BLaER1 (cell line): ENCODE measurements at regions not wholly inside any gene's neighbourhood (a gene's known extent, or its start where the extent isn't known, plus 50 kb on each side); places are given as distances from the start of the nearest gene placed in this dataset.

Experiments
- H3K27ac ChIP-seq: shearing (Covaris generic); formaldehyde crosslinking; 2 replicates; pipeline ENCODE4 v1.8.1; 2022
- H3K27me3 ChIP-seq: shearing (Covaris generic); formaldehyde crosslinking; 2 replicates; pipeline ENCODE4 v1.8.1; 2022
- H3K36me3 ChIP-seq: shearing (Covaris generic); formaldehyde crosslinking; 2 replicates; pipeline ENCODE4 v1.8.1; 2022
- H3K4me1 ChIP-seq: shearing (Covaris generic); formaldehyde crosslinking; 2 replicates; pipeline ENCODE4 v1.8.1; 2022
- H3K4me2 ChIP-seq: shearing (Covaris generic); formaldehyde crosslinking; 2 replicates; pipeline ENCODE4 v1.8.1; 2022
- H3K4me3 ChIP-seq: shearing (Covaris generic); formaldehyde crosslinking; 2 replicates; pipeline ENCODE4 v1.8.1; 2022
- H3K9ac ChIP-seq: shearing (Covaris generic); formaldehyde crosslinking; 2 replicates; pipeline ENCODE4 v1.8.1; 2022
- H3K9me3 ChIP-seq: shearing (Covaris generic); formaldehyde crosslinking; 2 replicates; pipeline ENCODE4 v1.8.1; 2022
- H4K20me1 ChIP-seq: shearing (Covaris generic); formaldehyde crosslinking; 2 replicates; pipeline ENCODE4 v1.8.1; 2022
- Cebpa-rat ChIP-seq: shearing (Covaris generic); IDR thresholded peaks from 2 replicates; pipeline ENCODE4 v1.8.1; 2022

DNA sequence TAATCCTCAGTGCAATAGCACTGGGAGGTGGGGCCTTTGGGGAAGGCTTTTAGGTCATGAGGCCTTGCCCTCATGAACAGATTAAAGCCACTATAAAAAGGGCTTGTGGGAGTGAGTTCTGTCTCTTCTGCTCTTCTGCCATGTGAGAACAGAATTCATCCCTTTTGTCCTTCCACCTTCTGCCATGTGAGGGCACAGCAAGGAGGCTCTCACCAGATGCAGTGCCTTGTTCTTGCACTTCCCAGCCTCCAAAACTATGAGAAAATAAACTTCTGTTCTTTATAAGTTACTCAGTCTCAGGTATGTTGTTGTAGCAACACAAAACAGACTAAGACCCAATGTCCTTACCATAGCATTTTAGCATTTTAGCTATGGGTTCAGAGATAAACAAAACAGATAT lies 81.7 kb upstream of the CPLX2 start:
- TF ChIP-seq Cebpa-rat: no peak
- no peak overlapping the region for H3K9ac ChIP-seq
- H3K4me1 ChIP-seq: no peaks in the 10 kb centered on the region
- no peak overlapping the region for H3K27ac ChIP-seq
- H3K4me3 ChIP-seq: no peak overlapping the region
- H3K27me3 ChIP-seq: no peaks in the 10 kb centered on the region
- H3K4me2 ChIP-seq: no peak overlapping the region
- H3K9me3 ChIP-seq: no peaks in the 10 kb centered on the region
- H4K20me1 ChIP-seq: peaks cover 8% of the 10 kb centered on the region; the same call in 1 of the 2 replicates
- no peaks in the 10 kb centered on the region for H3K36me3 ChIP-seq

DNA sequence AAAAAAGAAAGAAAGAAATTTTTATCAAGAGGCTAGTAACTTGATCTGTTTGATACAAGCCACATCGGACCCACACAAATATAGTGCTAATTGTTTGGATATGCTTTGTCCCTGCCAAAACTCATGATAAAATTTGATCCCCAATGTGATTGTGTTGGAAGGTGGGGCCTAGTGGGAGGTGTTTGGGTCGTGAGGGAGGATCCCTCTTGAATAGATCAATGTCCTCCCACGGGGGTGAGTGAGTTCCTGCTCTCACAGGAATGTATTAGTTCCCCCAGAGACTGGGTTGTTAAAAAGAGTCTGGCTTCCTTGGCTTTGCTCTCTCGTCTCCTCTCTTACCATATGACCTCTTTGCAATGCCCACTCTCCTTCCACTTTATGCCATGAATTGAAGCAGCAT lies 80.6 kb upstream of the CPLX2 start:
- Histone ChIP-seq H3K4me3 (no peak overlapping the region), H3K4me2 (no peak overlapping the region), H3K9me3 (no peaks in the 10 kb centered on the region), H3K36me3 (no peaks in the 10 kb centered on the region), H3K27ac (no peak overlapping the region), H4K20me1 (peaks cover 19% of the 10 kb centered on the region; the same call in 1 of the 2 replicates), H3K27me3 (peaks cover 2% of the 10 kb centered on the region), H3K4me1 (no peaks in the 10 kb centered on the region), H3K9ac (no peak overlapping the region)
- no peak for TF ChIP-seq Cebpa-rat

GRCh38 chr5:175795959-175796358 lies 75.4 kb upstream of the CPLX2 start:
- Histone ChIP-seq H3K4me3 (no peak overlapping the region), H4K20me1 (peaks cover 48% of the 10 kb centered on the region), H3K36me3 (no peaks in the 10 kb centered on the region), H3K9me3 (no peaks in the 10 kb centered on the region), H3K4me1 (peaks cover 15% of the 10 kb centered on the region), H3K9ac (no peak overlapping the region), H3K27ac (no peak overlapping the region), H3K4me2 (no peak overlapping the region), H3K27me3 (peaks cover 32% of the 10 kb centered on the region)
- TF ChIP-seq Cebpa-rat: no peak

- Histone ChIP-seq H3K4me2 (peak overlapping the region; percentile 93), H3K36me3 (no peaks in the 10 kb centered on the region), H3K27me3 (peaks cover 32% of the 10 kb centered on the region), H3K27ac (no peak overlapping the region), H4K20me1 (peaks cover 48% of the 10 kb centered on the region), H3K9ac (no peak overlapping the region), H3K4me1 (peaks cover 15% of the 10 kb centered on the region), H3K9me3 (no peaks in the 10 kb centered on the region), H3K4me3 (peak overlapping the region; percentile 57)
- TF ChIP-seq Cebpa-rat: no peak
Observed at GRCh38 chr5:175796536-175797499, 74.6 kb upstream of the CPLX2 start.

- no peaks in the 10 kb centered on the region for H3K9me3 ChIP-seq
- TF ChIP-seq Cebpa-rat: no peak
- H3K27ac ChIP-seq: no peak overlapping the region
- H3K4me2 ChIP-seq: peak overlapping the region; percentile 93
- H3K4me3 ChIP-seq: peak overlapping the region; percentile 57
- H3K27me3 ChIP-seq: peaks cover 32% of the 10 kb centered on the region
- H4K20me1 ChIP-seq: peaks cover 48% of the 10 kb centered on the region
- no peak overlapping the region for H3K9ac ChIP-seq
- H3K36me3 ChIP-seq: no peaks in the 10 kb centered on the region
- peaks cover 15% of the 10 kb centered on the region for H3K4me1 ChIP-seq
Observed at GRCh38 chr5:175797521-175798038, 73.8 kb upstream of the CPLX2 start.

DNA sequence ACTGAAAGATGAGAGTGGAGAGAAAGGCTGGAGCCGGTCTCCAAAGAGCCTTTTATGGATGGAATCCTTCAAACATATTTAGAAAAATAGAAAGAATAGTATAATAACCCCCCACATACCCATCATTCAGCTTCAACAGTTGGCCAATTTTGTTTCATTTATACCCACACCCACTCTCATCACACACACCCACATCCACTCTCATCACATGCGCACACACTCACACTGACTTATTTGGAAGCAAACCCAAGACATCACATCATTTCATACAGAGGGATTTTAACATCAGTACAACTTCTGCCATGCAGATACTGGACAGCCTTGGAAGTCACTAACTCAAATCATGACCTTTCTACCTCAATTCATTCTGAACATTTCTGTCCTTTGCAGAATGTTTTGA lies 72.8 kb upstream of the CPLX2 start:
- no peak overlapping the region for H3K4me3 ChIP-seq
- H3K9me3 ChIP-seq: no peaks in the 10 kb centered on the region
- no peak overlapping the region for H3K27ac ChIP-seq
- peaks cover 48% of the 10 kb centered on the region for H4K20me1 ChIP-seq
- no peak overlapping the region for H3K9ac ChIP-seq
- TF ChIP-seq Cebpa-rat: no peak
- no peaks in the 10 kb centered on the region for H3K36me3 ChIP-seq
- peaks cover 32% of the 10 kb centered on the region for H3K27me3 ChIP-seq
- no peak overlapping the region for H3K4me2 ChIP-seq
- H3K4me1 ChIP-seq: peaks cover 15% of the 10 kb centered on the region

DNA sequence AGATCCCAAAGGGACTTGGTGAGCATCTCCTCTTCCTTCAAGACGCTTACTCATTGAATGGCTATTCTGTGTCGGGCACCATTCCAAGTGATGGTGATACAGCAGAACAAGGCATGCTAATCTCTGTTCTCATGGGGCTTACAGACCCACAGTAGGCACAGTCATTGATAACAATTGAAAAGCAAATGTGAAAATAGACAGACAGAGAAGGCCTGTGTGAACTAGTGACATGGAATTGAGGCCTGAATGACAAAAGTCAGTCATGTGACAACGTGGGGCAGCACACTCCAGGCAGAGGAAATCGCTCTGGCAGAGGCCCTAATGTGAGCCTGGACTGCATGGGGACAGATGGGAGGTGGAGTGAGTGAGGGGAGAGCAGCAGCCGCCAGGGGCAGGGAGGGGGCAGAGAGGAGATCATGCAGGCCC lies 70.7 kb upstream of the CPLX2 start:
- Histone ChIP-seq H3K4me2 (no peak overlapping the region), H3K27ac (no peak overlapping the region)

GRCh38 chr5:175802361-175802760 lies 69.0 kb upstream of the CPLX2 start:
- Histone ChIP-seq H3K27me3 (peaks cover 15% of the 10 kb centered on the region), H3K27ac (no peak overlapping the region), H3K36me3 (no peaks in the 10 kb centered on the region), H3K4me2 (no peak overlapping the region), H3K9ac (no peak overlapping the region), H3K9me3 (no peaks in the 10 kb centered on the region), H3K4me3 (no peak overlapping the region), H3K4me1 (peaks cover 6% of the 10 kb centered on the region), H4K20me1 (peaks cover 15% of the 10 kb centered on the region)
- no peak for TF ChIP-seq Cebpa-rat

More for the DNA sequence above, 70.7 kb upstream of the CPLX2 start:
- no peak overlapping the region for H3K9ac ChIP-seq
- peaks cover 15% of the 10 kb centered on the region for H3K4me1 ChIP-seq
- no peaks in the 10 kb centered on the region for H3K9me3 ChIP-seq
- H3K27me3 ChIP-seq: peaks cover 31% of the 10 kb centered on the region
- H3K36me3 ChIP-seq: no peaks in the 10 kb centered on the region
- H4K20me1 ChIP-seq: peaks cover 30% of the 10 kb centered on the region
- TF ChIP-seq Cebpa-rat: no peak
- H3K4me3 ChIP-seq: no peak overlapping the region

DNA sequence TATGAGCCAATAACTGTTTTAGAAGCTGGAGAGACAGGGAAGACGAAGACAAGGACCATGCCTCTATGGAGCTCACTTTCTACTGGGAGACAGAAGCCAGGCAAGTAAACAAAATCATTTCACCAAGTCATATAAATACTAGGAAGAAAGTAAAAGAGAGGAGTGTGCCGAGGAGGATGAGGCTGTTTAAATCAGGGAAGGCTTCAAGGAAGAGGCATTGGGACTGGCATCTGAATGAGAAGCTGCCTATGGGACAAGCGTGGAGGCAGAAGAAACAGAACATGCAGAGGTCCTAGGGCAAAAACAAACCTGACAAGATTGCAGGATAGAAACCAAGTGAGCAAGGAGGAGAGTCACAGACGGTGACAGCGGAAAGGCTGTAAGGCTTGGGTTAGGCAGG lies 68.1 kb upstream of the CPLX2 start:
- H3K4me1 ChIP-seq: no peaks in the 10 kb centered on the region
- TF ChIP-seq Cebpa-rat: no peak
- peaks cover 6% of the 10 kb centered on the region for H4K20me1 ChIP-seq
- no peaks in the 10 kb centered on the region for H3K36me3 ChIP-seq
- H3K27ac ChIP-seq: no peak overlapping the region
- no peak overlapping the region for H3K9ac ChIP-seq
- H3K4me2 ChIP-seq: no peak overlapping the region
- no peaks in the 10 kb centered on the region for H3K9me3 ChIP-seq
- H3K4me3 ChIP-seq: no peak overlapping the region
- H3K27me3 ChIP-seq: peaks cover 6% of the 10 kb centered on the region

DNA sequence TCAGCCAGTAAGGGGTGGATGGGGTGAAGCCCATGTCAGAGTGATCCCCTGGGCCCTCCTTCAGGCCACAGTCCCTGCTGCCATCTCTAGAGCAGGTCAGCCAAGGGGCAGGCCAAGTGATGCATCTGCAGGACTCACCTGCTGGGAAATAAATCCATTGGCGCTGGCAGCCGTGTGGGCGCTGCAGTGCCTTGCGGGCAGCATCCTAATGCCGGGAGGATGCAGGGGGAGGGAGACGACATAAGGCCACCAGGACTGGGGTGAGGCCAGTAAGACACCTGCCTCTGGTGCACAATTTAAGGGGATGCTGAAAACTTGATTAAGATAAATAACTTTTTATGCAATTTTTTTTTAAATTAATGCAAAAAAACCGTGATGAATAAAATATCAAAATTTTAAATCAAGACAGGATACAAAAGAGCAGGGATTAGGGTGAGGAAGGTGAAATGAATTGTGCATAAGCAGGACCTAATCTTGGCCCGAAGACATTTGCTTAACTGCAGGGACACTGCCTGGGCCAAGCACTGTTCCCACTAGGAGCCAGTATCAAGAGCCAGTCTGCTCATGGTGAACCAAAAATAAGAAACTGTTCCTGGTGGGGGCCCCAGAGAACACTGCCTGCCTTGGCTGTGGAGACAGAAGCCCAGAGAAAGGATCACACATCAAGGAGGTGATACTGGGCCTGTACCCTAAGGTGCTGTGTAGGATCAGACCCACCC lies 67.5 kb upstream of the CPLX2 start:
- no peak overlapping the region for H3K9ac ChIP-seq

More for the DNA sequence above, 67.5 kb upstream of the CPLX2 start:
- Histone ChIP-seq H3K4me1 (no peaks in the 10 kb centered on the region), H3K4me3 (no peak overlapping the region), H3K4me2 (no peak overlapping the region), H3K9me3 (no peaks in the 10 kb centered on the region), H3K27me3 (no peaks in the 10 kb centered on the region), H4K20me1 (no peaks in the 10 kb centered on the region), H3K27ac (no peak overlapping the region), H3K36me3 (no peaks in the 10 kb centered on the region)
- no peak for TF ChIP-seq Cebpa-rat
